ENCODE measurements at regions not wholly inside any gene's neighbourhood (a gene's known extent, or its start where the extent isn't known, plus 50 kb on each side); places are given as distances from the start of the nearest gene placed in this dataset.

- no peak for TF ChIP-seq CTCF (IDR thresholded peaks at IDR 0.05)
- no peak for TF ChIP-seq POLR2A (IDR thresholded peaks at IDR 0.05)
- H3K36me3 ChIP-seq (ENCODE audit: low read depth, missing control alignments): no peaks in the 10 kb centered on the region
- no peaks in the 10 kb centered on the region for H3K27me3 ChIP-seq
- H3K4me1 ChIP-seq: no peaks in the 10 kb centered on the region
- intact Hi-C loops (cut with DNase I; ENCODE audit: low total_unique reads): no loop called here
- no peaks in the 10 kb centered on the region for H3K9me3 ChIP-seq
- WGBS, 2 donors: 61 to 66% methylated on average over 5 of the region's 5 CpGs
- H3K4me3 ChIP-seq: no peak overlapping the region
- no peak overlapping the region for H3K27ac ChIP-seq
- DNase-seq: no peak
Observed at GRCh38 chr16:22627043-22627442, 116.4 kb downstream of the NPIPB5 start.

- no peaks in the 10 kb centered on the region for H3K4me1 ChIP-seq
- DNase-seq: no peak
- no peaks in the 10 kb centered on the region for H3K27me3 ChIP-seq
- 93% methylated on average over 2 of the region's 2 CpGs for WGBS, 2 donors
- intact Hi-C loops (cut with DNase I; ENCODE audit: low total_unique reads): no loop called here
- H3K9me3 ChIP-seq: no peaks in the 10 kb centered on the region
- TF ChIP-seq CTCF (IDR thresholded peaks at IDR 0.05): no peak
- no peak for TF ChIP-seq POLR2A (IDR thresholded peaks at IDR 0.05)
- H3K27ac ChIP-seq: no peak overlapping the region
- H3K4me3 ChIP-seq: no peak overlapping the region
- H3K36me3 ChIP-seq (ENCODE audit: low read depth, missing control alignments): no peaks in the 10 kb centered on the region
Observed at GRCh38 chr16:22628994-22629393, 118.3 kb downstream of the NPIPB5 start.

- no peak overlapping the region for H3K27ac ChIP-seq
- H3K9me3 ChIP-seq: no peaks in the 10 kb centered on the region
- no peak overlapping the region for H3K4me3 ChIP-seq
- no peaks in the 10 kb centered on the region for H3K27me3 ChIP-seq
- no peaks in the 10 kb centered on the region for H3K36me3 ChIP-seq (ENCODE audit: low read depth, missing control alignments)
- intact Hi-C loops (cut with DNase I; ENCODE audit: low total_unique reads): no loop called here
- no peaks in the 10 kb centered on the region for H3K4me1 ChIP-seq
- no peak for DNase-seq
- WGBS, 2 donors: 91 to 92% methylated on average over 4 of the region's 4 CpGs
- TF ChIP-seq POLR2A (IDR thresholded peaks at IDR 0.05) (no peak), CTCF (IDR thresholded peaks at IDR 0.05) (no peak)
Observed at GRCh38 chr16:22630242-22630641, 119.6 kb downstream of the NPIPB5 start.

GRCh38 chr16:22631264-22631663 is 120.6 kb downstream of the NPIPB5 start:
- Histone ChIP-seq H3K9me3 (no peaks in the 10 kb centered on the region), H3K27me3 (no peaks in the 10 kb centered on the region), H3K36me3 (ENCODE audit: low read depth, missing control alignments) (no peaks in the 10 kb centered on the region), H3K27ac (no peak overlapping the region), H3K4me3 (no peak overlapping the region), H3K4me1 (no peaks in the 10 kb centered on the region)
- 86 to 90% methylated on average over 9 of the region's 9 CpGs for WGBS, 2 donors
- intact Hi-C loops (cut with DNase I; ENCODE audit: low total_unique reads): no loop called here
- TF ChIP-seq CTCF (IDR thresholded peaks at IDR 0.05): no peak
- no peak for TF ChIP-seq POLR2A (IDR thresholded peaks at IDR 0.05)
- DNase-seq: no peak

DNA sequence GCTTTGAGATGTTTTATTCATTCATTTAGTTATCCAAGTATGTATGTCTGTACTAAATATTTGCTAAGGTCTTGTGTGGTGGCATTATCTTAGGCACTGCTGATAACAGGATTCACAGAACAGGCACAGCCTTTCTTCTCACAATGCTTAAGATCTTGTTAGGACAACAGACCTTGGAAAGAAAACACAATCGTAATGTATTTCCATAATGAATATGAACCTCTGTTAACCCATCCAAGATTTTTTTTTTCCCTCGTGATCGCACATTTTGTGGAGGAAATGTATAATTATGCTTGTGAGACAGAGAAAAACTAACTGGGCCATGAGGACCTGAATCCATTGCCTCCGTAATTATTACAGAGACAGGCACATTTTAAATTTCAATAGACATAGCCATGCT is 121.9 kb downstream of the NPIPB5 start:
- no peak for DNase-seq
- intact Hi-C loops (cut with DNase I; ENCODE audit: low total_unique reads): no loop called here

More for the DNA sequence above, 121.9 kb downstream of the NPIPB5 start:
- Histone ChIP-seq H3K36me3 (ENCODE audit: low read depth, missing control alignments) (no peaks in the 10 kb centered on the region), H3K27me3 (no peaks in the 10 kb centered on the region), H3K4me3 (no peak overlapping the region), H3K27ac (no peak overlapping the region), H3K9me3 (no peaks in the 10 kb centered on the region), H3K4me1 (no peaks in the 10 kb centered on the region)
- 64 to 74% methylated on average over 4 of the region's 4 CpGs for WGBS, 2 donors
- no peak for TF ChIP-seq CTCF (IDR thresholded peaks at IDR 0.05)
- no peak for TF ChIP-seq POLR2A (IDR thresholded peaks at IDR 0.05)

Measured in testis (tissue), 2 donors.